ENCODE measurements at regions not wholly inside any gene's neighbourhood (a gene's known extent, or its start where the extent isn't known, plus 50 kb on each side); places are given as distances from the start of the nearest gene placed in this dataset.

DNA sequence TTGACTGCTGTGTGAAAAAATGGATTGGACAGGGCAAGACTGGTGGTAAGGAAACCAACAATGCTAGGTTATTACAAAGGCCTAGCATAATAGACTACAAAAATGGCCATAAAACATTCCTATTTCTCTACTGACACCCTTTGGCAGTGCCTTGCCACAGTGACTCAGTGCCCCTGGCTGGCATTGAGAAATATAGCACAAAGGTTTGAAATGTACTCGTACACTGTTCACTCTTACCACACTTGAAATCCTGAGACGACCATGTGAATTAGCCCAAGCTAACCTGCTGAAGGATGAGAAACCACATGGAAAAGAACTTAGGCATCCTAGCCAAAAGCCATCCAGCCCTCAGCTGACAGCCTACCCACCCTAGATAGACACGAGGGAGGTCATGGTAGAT lies 149.8 kb upstream of the PALMD start (continued):
- TF ChIP-seq, protein P1, sequence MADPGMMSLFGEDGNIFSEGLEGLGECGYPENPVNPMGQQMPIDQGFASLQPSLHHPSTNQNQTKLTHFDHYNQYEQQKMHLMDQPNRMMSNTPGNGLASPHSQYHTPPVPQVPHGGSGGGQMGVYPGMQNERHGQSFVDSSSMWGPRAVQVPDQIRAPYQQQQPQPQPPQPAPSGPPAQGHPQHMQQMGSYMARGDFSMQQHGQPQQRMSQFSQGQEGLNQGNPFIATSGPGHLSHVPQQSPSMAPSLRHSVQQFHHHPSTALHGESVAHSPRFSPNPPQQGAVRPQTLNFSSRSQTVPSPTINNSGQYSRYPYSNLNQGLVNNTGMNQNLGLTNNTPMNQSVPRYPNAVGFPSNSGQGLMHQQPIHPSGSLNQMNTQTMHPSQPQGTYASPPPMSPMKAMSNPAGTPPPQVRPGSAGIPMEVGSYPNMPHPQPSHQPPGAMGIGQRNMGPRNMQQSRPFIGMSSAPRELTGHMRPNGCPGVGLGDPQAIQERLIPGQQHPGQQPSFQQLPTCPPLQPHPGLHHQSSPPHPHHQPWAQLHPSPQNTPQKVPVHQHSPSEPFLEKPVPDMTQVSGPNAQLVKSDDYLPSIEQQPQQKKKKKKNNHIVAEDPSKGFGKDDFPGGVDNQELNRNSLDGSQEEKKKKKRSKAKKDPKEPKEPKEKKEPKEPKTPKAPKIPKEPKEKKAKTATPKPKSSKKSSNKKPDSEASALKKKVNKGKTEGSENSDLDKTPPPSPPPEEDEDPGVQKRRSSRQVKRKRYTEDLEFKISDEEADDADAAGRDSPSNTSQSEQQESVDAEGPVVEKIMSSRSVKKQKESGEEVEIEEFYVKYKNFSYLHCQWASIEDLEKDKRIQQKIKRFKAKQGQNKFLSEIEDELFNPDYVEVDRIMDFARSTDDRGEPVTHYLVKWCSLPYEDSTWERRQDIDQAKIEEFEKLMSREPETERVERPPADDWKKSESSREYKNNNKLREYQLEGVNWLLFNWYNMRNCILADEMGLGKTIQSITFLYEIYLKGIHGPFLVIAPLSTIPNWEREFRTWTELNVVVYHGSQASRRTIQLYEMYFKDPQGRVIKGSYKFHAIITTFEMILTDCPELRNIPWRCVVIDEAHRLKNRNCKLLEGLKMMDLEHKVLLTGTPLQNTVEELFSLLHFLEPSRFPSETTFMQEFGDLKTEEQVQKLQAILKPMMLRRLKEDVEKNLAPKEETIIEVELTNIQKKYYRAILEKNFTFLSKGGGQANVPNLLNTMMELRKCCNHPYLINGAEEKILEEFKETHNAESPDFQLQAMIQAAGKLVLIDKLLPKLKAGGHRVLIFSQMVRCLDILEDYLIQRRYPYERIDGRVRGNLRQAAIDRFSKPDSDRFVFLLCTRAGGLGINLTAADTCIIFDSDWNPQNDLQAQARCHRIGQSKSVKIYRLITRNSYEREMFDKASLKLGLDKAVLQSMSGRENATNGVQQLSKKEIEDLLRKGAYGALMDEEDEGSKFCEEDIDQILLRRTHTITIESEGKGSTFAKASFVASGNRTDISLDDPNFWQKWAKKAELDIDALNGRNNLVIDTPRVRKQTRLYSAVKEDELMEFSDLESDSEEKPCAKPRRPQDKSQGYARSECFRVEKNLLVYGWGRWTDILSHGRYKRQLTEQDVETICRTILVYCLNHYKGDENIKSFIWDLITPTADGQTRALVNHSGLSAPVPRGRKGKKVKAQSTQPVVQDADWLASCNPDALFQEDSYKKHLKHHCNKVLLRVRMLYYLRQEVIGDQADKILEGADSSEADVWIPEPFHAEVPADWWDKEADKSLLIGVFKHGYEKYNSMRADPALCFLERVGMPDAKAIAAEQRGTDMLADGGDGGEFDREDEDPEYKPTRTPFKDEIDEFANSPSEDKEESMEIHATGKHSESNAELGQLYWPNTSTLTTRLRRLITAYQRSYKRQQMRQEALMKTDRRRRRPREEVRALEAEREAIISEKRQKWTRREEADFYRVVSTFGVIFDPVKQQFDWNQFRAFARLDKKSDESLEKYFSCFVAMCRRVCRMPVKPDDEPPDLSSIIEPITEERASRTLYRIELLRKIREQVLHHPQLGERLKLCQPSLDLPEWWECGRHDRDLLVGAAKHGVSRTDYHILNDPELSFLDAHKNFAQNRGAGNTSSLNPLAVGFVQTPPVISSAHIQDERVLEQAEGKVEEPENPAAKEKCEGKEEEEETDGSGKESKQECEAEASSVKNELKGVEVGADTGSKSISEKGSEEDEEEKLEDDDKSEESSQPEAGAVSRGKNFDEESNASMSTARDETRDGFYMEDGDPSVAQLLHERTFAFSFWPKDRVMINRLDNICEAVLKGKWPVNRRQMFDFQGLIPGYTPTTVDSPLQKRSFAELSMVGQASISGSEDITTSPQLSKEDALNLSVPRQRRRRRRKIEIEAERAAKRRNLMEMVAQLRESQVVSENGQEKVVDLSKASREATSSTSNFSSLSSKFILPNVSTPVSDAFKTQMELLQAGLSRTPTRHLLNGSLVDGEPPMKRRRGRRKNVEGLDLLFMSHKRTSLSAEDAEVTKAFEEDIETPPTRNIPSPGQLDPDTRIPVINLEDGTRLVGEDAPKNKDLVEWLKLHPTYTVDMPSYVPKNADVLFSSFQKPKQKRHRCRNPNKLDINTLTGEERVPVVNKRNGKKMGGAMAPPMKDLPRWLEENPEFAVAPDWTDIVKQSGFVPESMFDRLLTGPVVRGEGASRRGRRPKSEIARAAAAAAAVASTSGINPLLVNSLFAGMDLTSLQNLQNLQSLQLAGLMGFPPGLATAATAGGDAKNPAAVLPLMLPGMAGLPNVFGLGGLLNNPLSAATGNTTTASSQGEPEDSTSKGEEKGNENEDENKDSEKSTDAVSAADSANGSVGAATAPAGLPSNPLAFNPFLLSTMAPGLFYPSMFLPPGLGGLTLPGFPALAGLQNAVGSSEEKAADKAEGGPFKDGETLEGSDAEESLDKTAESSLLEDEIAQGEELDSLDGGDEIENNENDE (IDR thresholded peaks at IDR 0.05; ENCODE audit: insufficient replicate concordance, low read length), result no peak
- TF ChIP-seq CBX8 (IDR thresholded peaks at IDR 0.05; ENCODE audit: borderline replicate concordance, low read depth, low read length) (no peak), JUN (IDR thresholded peaks at IDR 0.05; ENCODE audit: low read depth, low read length) (no peak), SUZ12 (IDR thresholded peaks at IDR 0.05; ENCODE audit: low read length) (no peak), TAF7 (optimal IDR thresholded peaks at IDR 0.05; ENCODE audit: borderline replicate concordance, low read depth, low read length) (no peak), TBP (IDR thresholded peaks at IDR 0.05; ENCODE audit: low read depth, low read length) (no peak), BRCA1 (IDR thresholded peaks at IDR 0.05; ENCODE audit: low read depth, low read length) (no peak)
- TF ChIP-seq, protein P2, sequence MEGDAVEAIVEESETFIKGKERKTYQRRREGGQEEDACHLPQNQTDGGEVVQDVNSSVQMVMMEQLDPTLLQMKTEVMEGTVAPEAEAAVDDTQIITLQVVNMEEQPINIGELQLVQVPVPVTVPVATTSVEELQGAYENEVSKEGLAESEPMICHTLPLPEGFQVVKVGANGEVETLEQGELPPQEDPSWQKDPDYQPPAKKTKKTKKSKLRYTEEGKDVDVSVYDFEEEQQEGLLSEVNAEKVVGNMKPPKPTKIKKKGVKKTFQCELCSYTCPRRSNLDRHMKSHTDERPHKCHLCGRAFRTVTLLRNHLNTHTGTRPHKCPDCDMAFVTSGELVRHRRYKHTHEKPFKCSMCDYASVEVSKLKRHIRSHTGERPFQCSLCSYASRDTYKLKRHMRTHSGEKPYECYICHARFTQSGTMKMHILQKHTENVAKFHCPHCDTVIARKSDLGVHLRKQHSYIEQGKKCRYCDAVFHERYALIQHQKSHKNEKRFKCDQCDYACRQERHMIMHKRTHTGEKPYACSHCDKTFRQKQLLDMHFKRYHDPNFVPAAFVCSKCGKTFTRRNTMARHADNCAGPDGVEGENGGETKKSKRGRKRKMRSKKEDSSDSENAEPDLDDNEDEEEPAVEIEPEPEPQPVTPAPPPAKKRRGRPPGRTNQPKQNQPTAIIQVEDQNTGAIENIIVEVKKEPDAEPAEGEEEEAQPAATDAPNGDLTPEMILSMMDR (IDR thresholded peaks at IDR 0.05; ENCODE audit: control extremely low read depth in 1 of 3, insufficient read depth in 1 of 3, low read depth in 1 of 3, low read length in 3 of 3), result no peak
- TF ChIP-seq, protein P3, sequence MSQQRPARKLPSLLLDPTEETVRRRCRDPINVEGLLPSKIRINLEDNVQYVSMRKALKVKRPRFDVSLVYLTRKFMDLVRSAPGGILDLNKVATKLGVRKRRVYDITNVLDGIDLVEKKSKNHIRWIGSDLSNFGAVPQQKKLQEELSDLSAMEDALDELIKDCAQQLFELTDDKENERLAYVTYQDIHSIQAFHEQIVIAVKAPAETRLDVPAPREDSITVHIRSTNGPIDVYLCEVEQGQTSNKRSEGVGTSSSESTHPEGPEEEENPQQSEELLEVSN (IDR thresholded peaks at IDR 0.05), result no peak
